HEK293 (cell line): ENCODE measurements at regions not wholly inside any gene's neighbourhood (a gene's known extent, or its start where the extent isn't known, plus 50 kb on each side); places are given as distances from the start of the nearest gene placed in this dataset.

Source experiments
- CTCF ChIA-PET: fragments of 350-600 bp; formaldehyde crosslinking; extraction: SDS; loops from one replicate; lab custom pipeline; 2021; ENCODE audit warnings: antibody characterized with exemption; lab: Yijun Ruan, JAX
- POLR2A ChIA-PET: fragments of 300-600 bp; formaldehyde crosslinking; extraction: SDS; loops from one replicate; lab custom pipeline; 2020; ENCODE audit warnings: antibody characterized with exemption, inconsistent platforms; lab: Yijun Ruan, JAX
- H3K27ac ChIP-seq: fragments of 200-500 bp; sonication (Bioruptor generic); 2 replicates; pipeline ENCODE4 v1.5.1; 2014; ENCODE audit warnings: low read depth, low read length, control low read depth, inconsistent platforms; ENCODE audit errors: extremely low read depth
- H3K36me3 ChIP-seq, 2 experiments: fragments of 200-500 bp in 1 of 2; sonication (Bioruptor generic) in 1 of 2; 1 replicate in 1 of 2; 2 replicates in 1 of 2; pipeline ENCODE4 v1.5.1; 2014 to 2017; ENCODE audit warnings: inconsistent platforms in 2 of 2, low read length in 2 of 2; ENCODE audit not compliant: control insufficient read depth in 2 of 2, insufficient read depth in 1 of 2
- H3K4me1 ChIP-seq: fragments of 200-500 bp; sonication (Bioruptor generic); 2 replicates; pipeline ENCODE4 v1.5.1; 2014; ENCODE audit warnings: mild to moderate bottlenecking, low read length, inconsistent platforms; ENCODE audit not compliant: control insufficient read depth, insufficient read depth
- H3K4me3 ChIP-seq: 2 replicates; pipeline ENCODE4 v1.5.1; 2011; ENCODE audit warnings: low read depth, mild to moderate bottlenecking, control low read depth, low read length, moderate library complexity
- H3K9me3 ChIP-seq: fragments of 200-500 bp; sonication (Bioruptor generic); 2 replicates; pipeline ENCODE4 v1.5.1; 2014; ENCODE audit warnings: low read depth, low read length, inconsistent platforms; ENCODE audit not compliant: control insufficient read depth, insufficient read depth
- FEZF1 ChIP-seq: fragments of 450-650 bp; formaldehyde crosslinking; IDR thresholded peaks from 2 replicates; pipeline ENCODE4 v1.5.1; 2016; ENCODE audit warnings: missing biosample characterization, missing genetic modification characterization
- PRDM1 ChIP-seq: fragments of 450-650 bp; formaldehyde crosslinking; IDR thresholded peaks from 2 replicates; pipeline ENCODE4; 2016; ENCODE audit warnings: missing biosample characterization, missing genetic modification characterization
- RBAK ChIP-seq: fragments of 450-650 bp; formaldehyde crosslinking; IDR thresholded peaks from 2 replicates; pipeline ENCODE4 v1.5.1; 2016; ENCODE audit warnings: missing biosample characterization, missing genetic modification characterization
- ZFP41 ChIP-seq: fragments of 450-650 bp; formaldehyde crosslinking; IDR thresholded peaks from 2 replicates; pipeline ENCODE4 v1.5.1; 2016; ENCODE audit warnings: missing biosample characterization, missing genetic modification characterization, borderline replicate concordance
- ZNF157 ChIP-seq: fragments of 450-650 bp; formaldehyde crosslinking; IDR thresholded peaks from 2 replicates; pipeline ENCODE4 v1.5.1; 2016; ENCODE audit warnings: missing biosample characterization, missing genetic modification characterization
- ZNF211 ChIP-seq: fragments of 450-650 bp; formaldehyde crosslinking; IDR thresholded peaks from 2 replicates; pipeline ENCODE4 v1.5.1; 2016; ENCODE audit warnings: low read depth, missing biosample characterization, missing genetic modification characterization
- ZNF302 ChIP-seq: fragments of 450-650 bp; formaldehyde crosslinking; IDR thresholded peaks from 2 replicates; pipeline ENCODE4 v1.5.1; 2016; ENCODE audit warnings: missing biosample characterization, missing genetic modification characterization, low read depth
- ZNF362 ChIP-seq: fragments of 450-650 bp; formaldehyde crosslinking; IDR thresholded peaks from 2 replicates; pipeline ENCODE4 v1.5.1; 2016; ENCODE audit warnings: missing biosample characterization, missing genetic modification characterization
- ZNF580 ChIP-seq: fragments of 450-650 bp; formaldehyde crosslinking; IDR thresholded peaks from 2 replicates; pipeline ENCODE4 v1.5.1; 2016; ENCODE audit warnings: missing biosample characterization, missing genetic modification characterization
- ZNF624 ChIP-seq: fragments of 450-650 bp; formaldehyde crosslinking; IDR thresholded peaks from 2 replicates; pipeline ENCODE4 v1.5.1; 2017; ENCODE audit warnings: missing biosample characterization, missing genetic modification characterization
- ZNF654 ChIP-seq: fragments of 450-650 bp; formaldehyde crosslinking; IDR thresholded peaks from 2 replicates; pipeline ENCODE4 v1.5.1; 2016; ENCODE audit warnings: low read depth, missing biosample characterization, missing genetic modification characterization
- ZNF785 ChIP-seq: fragments of 450-650 bp; formaldehyde crosslinking; IDR thresholded peaks from 2 replicates; pipeline ENCODE4 v1.5.1; 2016; ENCODE audit warnings: missing biosample characterization, missing genetic modification characterization
- ZNF791 ChIP-seq: fragments of 450-650 bp; formaldehyde crosslinking; IDR thresholded peaks from 2 replicates; pipeline ENCODE4 v1.5.1; 2016; ENCODE audit warnings: missing biosample characterization, missing genetic modification characterization
- ZSCAN4 ChIP-seq: fragments of 450-650 bp; formaldehyde crosslinking; IDR thresholded peaks from 2 replicates; pipeline ENCODE4 v1.5.1; 2017; ENCODE audit warnings: missing biosample characterization, missing genetic modification characterization
- ZSCAN5A ChIP-seq: fragments of 450-650 bp; formaldehyde crosslinking; IDR thresholded peaks from 2 replicates; pipeline ENCODE4 v1.5.1; 2016; ENCODE audit warnings: missing biosample characterization, missing genetic modification characterization
- TF ChIP-seq, protein P1 (sequence below): fragments of 450-650 bp; formaldehyde crosslinking; IDR thresholded peaks from 2 replicates; pipeline ENCODE4 v1.5.1; 2017; ENCODE audit warnings: missing biosample characterization, missing genetic modification characterization
- TF ChIP-seq, protein P2 (sequence below): fragments of 450-650 bp; formaldehyde crosslinking; IDR thresholded peaks from 2 replicates; pipeline ENCODE4 v1.5.1; 2016; ENCODE audit warnings: missing biosample characterization, missing genetic modification characterization

DNA sequence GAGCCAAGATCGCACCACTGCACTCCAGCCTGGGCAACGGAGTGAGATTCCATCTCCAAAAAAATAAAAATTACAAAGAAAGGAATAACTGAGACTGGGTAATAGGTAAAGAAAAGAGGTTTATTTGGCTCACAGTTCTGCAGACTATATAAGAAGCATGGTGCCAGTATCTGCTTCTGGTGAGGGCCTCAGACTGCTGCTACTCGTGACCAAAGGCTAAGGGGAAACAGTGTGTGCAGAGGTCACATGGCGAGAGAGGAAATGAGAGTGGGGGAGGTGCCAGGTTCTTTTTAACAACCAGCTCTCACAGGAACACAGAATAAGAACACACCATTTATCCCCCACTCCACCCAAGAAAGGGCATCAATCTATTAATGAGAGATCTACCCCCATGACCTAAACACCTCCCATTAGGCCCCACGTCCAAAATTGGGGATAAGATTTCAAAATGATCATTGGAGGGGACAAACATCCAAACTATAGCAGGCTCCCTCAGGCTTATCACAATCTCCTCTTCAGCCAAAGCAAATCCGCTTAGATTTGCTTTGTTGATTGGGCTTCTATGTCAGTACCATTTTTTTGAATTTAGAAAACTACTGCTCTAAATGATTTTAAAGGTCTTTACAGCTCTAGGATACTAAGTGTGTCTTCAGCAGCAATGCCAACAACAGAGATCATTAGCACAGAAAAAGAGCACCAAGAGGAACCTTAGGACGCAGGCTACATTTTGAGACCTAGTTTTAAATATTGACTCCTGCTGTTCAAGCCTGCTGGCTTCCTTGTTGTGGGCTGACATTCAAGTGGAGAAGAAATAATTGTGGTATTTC lies 84.2 kb upstream of the TBL1XR1 start:
- CTCF ChIA-PET, result interaction anchor here (0.7 kb wide), 1 partner anchor 68 kb away, joined by 3 read pairs; no protein-coding TSS in a partner anchor

GRCh38 chr3:177282119-177282655 lies 84.9 kb upstream of the TBL1XR1 start:
- Histone ChIP-seq H3K4me1 (no peaks in the 10 kb centered on the region), H3K4me3 (no peak overlapping the region), H3K9me3 (no peaks in the 10 kb centered on the region), H3K27ac (no peak overlapping the region), H3K36me3 (no peaks in the 10 kb centered on the region)
- TF ChIP-seq ZFP41 (tag by site-specific recombination) (no peak), ZNF302 (no peak), ZNF785 (tag by site-specific recombination) (no peak), ZNF791 (tag by site-specific recombination) (no peak), PRDM1 (tag by site-specific recombination) (no peak), ZNF157 (no peak), ZNF362 (no peak), ZNF624 (no peak), FEZF1 (tag by site-specific recombination) (no peak), ZNF580 (tag by site-specific recombination) (no peak), RBAK (tag by site-specific recombination) (no peak), ZNF654 (no peak), ZSCAN5A (tag by site-specific recombination) (no peak), ZSCAN4 (tag by site-specific recombination) (no peak)
- TF ChIP-seq, protein P1, sequence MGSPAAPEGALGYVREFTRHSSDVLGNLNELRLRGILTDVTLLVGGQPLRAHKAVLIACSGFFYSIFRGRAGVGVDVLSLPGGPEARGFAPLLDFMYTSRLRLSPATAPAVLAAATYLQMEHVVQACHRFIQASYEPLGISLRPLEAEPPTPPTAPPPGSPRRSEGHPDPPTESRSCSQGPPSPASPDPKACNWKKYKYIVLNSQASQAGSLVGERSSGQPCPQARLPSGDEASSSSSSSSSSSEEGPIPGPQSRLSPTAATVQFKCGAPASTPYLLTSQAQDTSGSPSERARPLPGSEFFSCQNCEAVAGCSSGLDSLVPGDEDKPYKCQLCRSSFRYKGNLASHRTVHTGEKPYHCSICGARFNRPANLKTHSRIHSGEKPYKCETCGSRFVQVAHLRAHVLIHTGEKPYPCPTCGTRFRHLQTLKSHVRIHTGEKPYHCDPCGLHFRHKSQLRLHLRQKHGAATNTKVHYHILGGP (tag by site-specific recombination), result no peak
- TF ChIP-seq, protein P2, sequence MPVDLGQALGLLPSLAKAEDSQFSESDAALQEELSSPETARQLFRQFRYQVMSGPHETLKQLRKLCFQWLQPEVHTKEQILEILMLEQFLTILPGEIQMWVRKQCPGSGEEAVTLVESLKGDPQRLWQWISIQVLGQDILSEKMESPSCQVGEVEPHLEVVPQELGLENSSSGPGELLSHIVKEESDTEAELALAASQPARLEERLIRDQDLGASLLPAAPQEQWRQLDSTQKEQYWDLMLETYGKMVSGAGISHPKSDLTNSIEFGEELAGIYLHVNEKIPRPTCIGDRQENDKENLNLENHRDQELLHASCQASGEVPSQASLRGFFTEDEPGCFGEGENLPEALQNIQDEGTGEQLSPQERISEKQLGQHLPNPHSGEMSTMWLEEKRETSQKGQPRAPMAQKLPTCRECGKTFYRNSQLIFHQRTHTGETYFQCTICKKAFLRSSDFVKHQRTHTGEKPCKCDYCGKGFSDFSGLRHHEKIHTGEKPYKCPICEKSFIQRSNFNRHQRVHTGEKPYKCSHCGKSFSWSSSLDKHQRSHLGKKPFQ (tag by site-specific recombination), result no peak
- POLR2A ChIA-PET, result no interaction called here
- CTCF ChIA-PET, result interaction anchor here (0.7 kb wide), 1 partner anchor 68 kb away, joined by 3 read pairs; no protein-coding TSS in a partner anchor

More for the DNA sequence above, 84.2 kb upstream of the TBL1XR1 start:
- POLR2A ChIA-PET, result no interaction called here
- Histone ChIP-seq H3K9me3 (no peaks in the 10 kb centered on the region), H3K4me3 (no peak overlapping the region), H3K36me3 (no peaks in the 10 kb centered on the region), H3K4me1 (no peaks in the 10 kb centered on the region), H3K27ac (no peak overlapping the region)
- TF ChIP-seq ZNF211 (tag by site-specific recombination), result no peak
